ENCODE measurements at regions not wholly inside any gene's neighbourhood (a gene's known extent, or its start where the extent isn't known, plus 50 kb on each side); places are given as distances from the start of the nearest gene placed in this dataset.

- no peak for TF ChIP-seq CTCF (tag by site-specific recombination; IDR thresholded peaks at IDR 0.05)
- no peak for TF ChIP-seq ZNF121 (tag by site-specific recombination; IDR thresholded peaks at IDR 0.05)
- no peak for TF ChIP-seq ZNF398 (tag by site-specific recombination; IDR thresholded peaks at IDR 0.05)
- no peak for TF ChIP-seq KLF8 (tag by site-specific recombination; IDR thresholded peaks at IDR 0.05)
- no peak for TF ChIP-seq KLF10 (tag by site-specific recombination; IDR thresholded peaks at IDR 0.05)
Measured at GRCh38 chr4:14337892-14338584, 664.2 kb upstream of the CPEB2 start.

All from HEK293 (cell line).